Right lobe of liver (tissue), 4 donors: ENCODE measurements at regions not wholly inside any gene's neighbourhood (a gene's known extent, or its start where the extent isn't known, plus 50 kb on each side); places are given as distances from the start of the nearest gene placed in this dataset.

Experiments
- POLR2A ChIP-seq: fragments of 450-650 bp; IDR thresholded peaks from one replicate; pipeline ENCODE4 v1.6.1; 2017; ENCODE audit warnings: antibody characterized with exemption, mild to moderate bottlenecking
- TF ChIP-seq, protein P1 (sequence below), 4 donors: fragments of 200-600 bp in 3 of 4; fragments of 450-650 bp in 1 of 4; IDR thresholded peaks; one replicate each; pipeline versions ENCODE4 v1.5.1 to v1.8.0; 2016 to 2022; ENCODE audit warnings: antibody characterized with exemption in 4 of 4, mild to moderate bottlenecking in 2 of 4
- donor health status: DM: no; HTN: no; CAD: no.
- donor health status: DM: no; HTN: no; CAD: no.
- donor health status: DM: no; HTN: yes; CAD: no.

DNA sequence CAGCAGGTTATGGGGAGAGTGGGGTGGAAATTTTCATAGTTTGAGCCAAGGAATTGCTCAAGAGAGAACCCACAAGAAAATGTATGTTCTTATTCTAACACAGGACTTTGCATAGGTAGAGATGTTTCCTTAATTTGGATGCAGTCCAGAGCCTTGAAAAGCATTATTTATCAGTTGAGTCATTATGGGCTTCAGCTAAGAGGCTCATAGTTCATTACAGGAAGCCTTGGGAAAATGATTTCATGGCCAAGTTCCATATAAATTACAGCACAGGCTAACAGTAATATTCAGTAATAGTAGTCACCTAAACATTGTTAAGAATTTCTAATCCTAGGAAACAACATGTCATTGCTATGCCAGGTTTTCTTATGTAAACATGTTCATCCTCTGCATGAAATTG lies 131.1 kb upstream of the PTPRZ1 start:
- TF ChIP-seq, protein P1, sequence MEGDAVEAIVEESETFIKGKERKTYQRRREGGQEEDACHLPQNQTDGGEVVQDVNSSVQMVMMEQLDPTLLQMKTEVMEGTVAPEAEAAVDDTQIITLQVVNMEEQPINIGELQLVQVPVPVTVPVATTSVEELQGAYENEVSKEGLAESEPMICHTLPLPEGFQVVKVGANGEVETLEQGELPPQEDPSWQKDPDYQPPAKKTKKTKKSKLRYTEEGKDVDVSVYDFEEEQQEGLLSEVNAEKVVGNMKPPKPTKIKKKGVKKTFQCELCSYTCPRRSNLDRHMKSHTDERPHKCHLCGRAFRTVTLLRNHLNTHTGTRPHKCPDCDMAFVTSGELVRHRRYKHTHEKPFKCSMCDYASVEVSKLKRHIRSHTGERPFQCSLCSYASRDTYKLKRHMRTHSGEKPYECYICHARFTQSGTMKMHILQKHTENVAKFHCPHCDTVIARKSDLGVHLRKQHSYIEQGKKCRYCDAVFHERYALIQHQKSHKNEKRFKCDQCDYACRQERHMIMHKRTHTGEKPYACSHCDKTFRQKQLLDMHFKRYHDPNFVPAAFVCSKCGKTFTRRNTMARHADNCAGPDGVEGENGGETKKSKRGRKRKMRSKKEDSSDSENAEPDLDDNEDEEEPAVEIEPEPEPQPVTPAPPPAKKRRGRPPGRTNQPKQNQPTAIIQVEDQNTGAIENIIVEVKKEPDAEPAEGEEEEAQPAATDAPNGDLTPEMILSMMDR (IDR thresholded peaks at IDR 0.05), result no peak
- no peak for TF ChIP-seq POLR2A
